ENCODE measurements at regions not wholly inside any gene's neighbourhood (a gene's known extent, or its start where the extent isn't known, plus 50 kb on each side); places are given as distances from the start of the nearest gene placed in this dataset.
"Not testable (repeated sequence)": the region's sequence is repeated elsewhere in the genome, so short reads cannot be mapped to it uniquely, and the experiment has no call there.

DNA sequence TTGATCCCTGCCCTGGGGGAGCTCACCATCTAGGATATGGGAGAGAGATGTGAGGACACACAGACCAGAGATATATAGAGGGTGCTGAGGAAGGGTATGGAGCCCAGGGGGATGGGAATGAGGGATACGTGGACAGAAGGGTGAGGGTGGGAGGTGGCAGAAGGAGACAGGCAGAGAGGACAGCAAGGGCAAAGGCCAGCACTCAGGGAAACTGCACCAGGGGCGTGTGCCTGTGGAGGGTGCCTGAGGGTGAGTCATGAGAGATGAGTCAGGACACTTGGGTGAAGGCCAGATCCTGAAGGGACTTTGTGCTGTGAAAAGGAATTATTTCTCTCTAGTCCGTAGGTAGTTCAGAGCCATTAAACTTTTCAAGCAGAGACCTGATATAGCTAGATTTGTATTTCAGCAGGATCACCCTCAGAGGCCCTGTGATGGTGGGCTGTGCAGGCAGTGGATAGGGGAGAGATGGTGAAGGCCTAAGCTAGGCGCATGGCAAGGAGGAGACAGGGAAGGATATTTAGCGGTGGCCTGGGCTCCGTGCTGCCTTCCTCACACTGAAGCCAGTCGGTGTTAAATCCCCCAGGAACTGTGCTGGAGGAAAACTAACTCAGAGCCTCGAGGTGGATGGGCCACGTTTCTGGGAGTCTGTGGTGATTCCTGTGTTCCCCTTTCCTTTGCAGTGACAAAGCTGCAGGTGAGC, 3075.0 kb downstream of the RPIA start:
- H3K4me1 ChIP-seq (ENCODE audit: control insufficient read depth, insufficient read depth, low read length); BruUV-seq (replicated peaks); H3K27ac ChIP-seq (ENCODE audit: low read length); H3K9me3 ChIP-seq (ENCODE audit: control insufficient read depth, insufficient read depth, low read depth, low read length); intact Hi-C loops (cut with micrococcal nuclease; ENCODE audit: unreplicated experiment); CTCF ChIA-PET; in situ Hi-C loops (cut with HindIII; ENCODE audit: low pct_unique_long_range_greater_than_20kb, low sequenced_read_pairs); POLR2A ChIA-PET; H3K27me3 ChIP-seq (ENCODE audit: control insufficient read depth, insufficient read depth, low read length); H3K36me3 ChIP-seq (ENCODE audit: control insufficient read depth, insufficient read depth, low read length); H3K4me3 ChIP-seq (ENCODE audit: low read depth in 2 of 2, low read length in 2 of 2): not testable (repeated sequence)
- DNase-seq (ENCODE audit: low read depth, low spot score) (peak; percentile 63), ATAC-seq (peak; percentile 89)

DNA sequence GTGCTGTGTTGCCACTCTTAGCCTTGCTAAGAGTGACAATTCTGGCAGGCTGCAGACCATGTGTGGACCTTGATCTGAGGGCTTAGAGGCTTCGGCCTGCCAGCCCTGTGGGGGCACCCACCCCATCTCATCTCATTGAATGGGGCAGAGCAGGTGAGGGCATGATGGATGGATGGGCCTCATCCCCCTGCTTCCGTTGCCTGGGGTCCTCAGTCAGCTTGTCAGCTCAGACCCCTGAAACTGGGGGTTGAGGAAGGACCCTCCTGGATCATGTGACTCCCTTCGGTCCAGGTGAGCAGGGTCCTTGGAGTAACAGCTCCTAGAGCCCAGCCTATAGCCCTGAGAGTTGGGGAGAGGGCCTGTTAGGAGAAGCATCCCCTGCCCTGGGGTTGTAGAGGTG, 3076.8 kb downstream of the RPIA start:
- H3K27ac ChIP-seq (ENCODE audit: low read length); CTCF ChIA-PET; in situ Hi-C loops (cut with HindIII; ENCODE audit: low pct_unique_long_range_greater_than_20kb, low sequenced_read_pairs); DNase-seq (ENCODE audit: low read depth, low spot score); BruUV-seq (replicated peaks); H3K4me3 ChIP-seq (ENCODE audit: low read depth in 2 of 2, low read length in 2 of 2); H3K36me3 ChIP-seq (ENCODE audit: control insufficient read depth, insufficient read depth, low read length); H3K27me3 ChIP-seq (ENCODE audit: control insufficient read depth, insufficient read depth, low read length); ATAC-seq; H3K4me1 ChIP-seq (ENCODE audit: control insufficient read depth, insufficient read depth, low read length); intact Hi-C loops (cut with micrococcal nuclease; ENCODE audit: unreplicated experiment); H3K9me3 ChIP-seq (ENCODE audit: control insufficient read depth, insufficient read depth, low read depth, low read length); POLR2A ChIA-PET: not testable (repeated sequence)

DNA sequence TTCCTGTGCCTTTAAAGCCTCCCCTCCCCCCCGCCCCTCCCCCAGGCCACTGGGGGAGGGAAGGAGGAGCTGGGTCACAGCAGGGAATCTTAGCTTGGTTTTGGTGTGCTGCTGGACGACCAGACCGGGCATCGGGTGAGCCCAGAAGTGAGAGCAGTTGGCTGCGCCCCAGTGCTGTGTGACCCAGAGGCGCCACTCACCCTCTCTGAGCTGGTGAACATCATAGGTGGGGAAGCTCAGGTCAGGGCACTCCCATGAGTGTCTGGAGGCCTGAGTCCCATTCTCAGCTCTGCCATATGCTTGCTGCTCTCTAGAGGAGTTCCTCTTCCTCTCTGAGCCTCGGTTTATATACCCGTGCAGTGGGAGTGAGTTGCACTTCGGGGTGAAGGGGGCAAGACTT, 3077.5 kb downstream of the RPIA start:
- H3K9me3 ChIP-seq (ENCODE audit: control insufficient read depth, insufficient read depth, low read depth, low read length); H3K27me3 ChIP-seq (ENCODE audit: control insufficient read depth, insufficient read depth, low read length); H3K4me3 ChIP-seq (ENCODE audit: low read depth in 2 of 2, low read length in 2 of 2); DNase-seq (ENCODE audit: low read depth, low spot score); ATAC-seq; POLR2A ChIA-PET; in situ Hi-C loops (cut with HindIII; ENCODE audit: low pct_unique_long_range_greater_than_20kb, low sequenced_read_pairs); CTCF ChIA-PET; H3K27ac ChIP-seq (ENCODE audit: low read length); H3K36me3 ChIP-seq (ENCODE audit: control insufficient read depth, insufficient read depth, low read length); H3K4me1 ChIP-seq (ENCODE audit: control insufficient read depth, insufficient read depth, low read length); BruUV-seq (replicated peaks); intact Hi-C loops (cut with micrococcal nuclease; ENCODE audit: unreplicated experiment): not testable (repeated sequence)

GRCh38 chr2:91770046-91770575, 3078.6 kb downstream of the RPIA start:
- POLR2A ChIA-PET; H3K27ac ChIP-seq (ENCODE audit: low read length); DNase-seq (ENCODE audit: low read depth, low spot score); H3K4me1 ChIP-seq (ENCODE audit: control insufficient read depth, insufficient read depth, low read length); H3K27me3 ChIP-seq (ENCODE audit: control insufficient read depth, insufficient read depth, low read length); H3K36me3 ChIP-seq (ENCODE audit: control insufficient read depth, insufficient read depth, low read length); CTCF ChIA-PET; ATAC-seq; in situ Hi-C loops (cut with HindIII; ENCODE audit: low pct_unique_long_range_greater_than_20kb, low sequenced_read_pairs); H3K9me3 ChIP-seq (ENCODE audit: control insufficient read depth, insufficient read depth, low read depth, low read length); BruUV-seq (replicated peaks); intact Hi-C loops (cut with micrococcal nuclease; ENCODE audit: unreplicated experiment); H3K4me3 ChIP-seq (ENCODE audit: low read depth in 2 of 2, low read length in 2 of 2): not testable (repeated sequence)

DNA sequence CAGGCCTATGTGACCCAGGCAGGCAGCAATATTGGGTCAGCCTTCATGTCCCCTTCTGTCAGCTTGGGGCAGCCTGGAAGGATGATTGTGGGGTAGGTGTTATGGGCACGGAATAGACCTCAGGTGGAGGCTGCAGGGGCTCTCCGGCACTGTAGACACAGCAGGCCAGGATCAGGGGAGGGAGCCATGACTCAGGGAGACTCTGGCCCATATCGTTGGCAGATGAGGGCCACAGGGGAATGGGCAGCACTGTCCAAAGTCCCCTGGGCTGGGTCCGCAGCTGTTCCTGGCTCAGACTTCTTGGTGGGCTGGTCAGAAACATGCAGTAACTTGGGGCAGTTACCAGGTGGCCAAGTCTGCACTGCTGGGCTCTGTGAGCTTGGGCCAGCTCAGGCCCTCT, 3080.1 kb downstream of the RPIA start:
- H3K4me3 ChIP-seq (ENCODE audit: low read depth in 2 of 2, low read length in 2 of 2); H3K27ac ChIP-seq (ENCODE audit: low read length); DNase-seq (ENCODE audit: low read depth, low spot score); intact Hi-C loops (cut with micrococcal nuclease; ENCODE audit: unreplicated experiment); in situ Hi-C loops (cut with HindIII; ENCODE audit: low pct_unique_long_range_greater_than_20kb, low sequenced_read_pairs); H3K27me3 ChIP-seq (ENCODE audit: control insufficient read depth, insufficient read depth, low read length); ATAC-seq; H3K36me3 ChIP-seq (ENCODE audit: control insufficient read depth, insufficient read depth, low read length); BruUV-seq (replicated peaks); H3K9me3 ChIP-seq (ENCODE audit: control insufficient read depth, insufficient read depth, low read depth, low read length); CTCF ChIA-PET; H3K4me1 ChIP-seq (ENCODE audit: control insufficient read depth, insufficient read depth, low read length); POLR2A ChIA-PET: not testable (repeated sequence)

DNA sequence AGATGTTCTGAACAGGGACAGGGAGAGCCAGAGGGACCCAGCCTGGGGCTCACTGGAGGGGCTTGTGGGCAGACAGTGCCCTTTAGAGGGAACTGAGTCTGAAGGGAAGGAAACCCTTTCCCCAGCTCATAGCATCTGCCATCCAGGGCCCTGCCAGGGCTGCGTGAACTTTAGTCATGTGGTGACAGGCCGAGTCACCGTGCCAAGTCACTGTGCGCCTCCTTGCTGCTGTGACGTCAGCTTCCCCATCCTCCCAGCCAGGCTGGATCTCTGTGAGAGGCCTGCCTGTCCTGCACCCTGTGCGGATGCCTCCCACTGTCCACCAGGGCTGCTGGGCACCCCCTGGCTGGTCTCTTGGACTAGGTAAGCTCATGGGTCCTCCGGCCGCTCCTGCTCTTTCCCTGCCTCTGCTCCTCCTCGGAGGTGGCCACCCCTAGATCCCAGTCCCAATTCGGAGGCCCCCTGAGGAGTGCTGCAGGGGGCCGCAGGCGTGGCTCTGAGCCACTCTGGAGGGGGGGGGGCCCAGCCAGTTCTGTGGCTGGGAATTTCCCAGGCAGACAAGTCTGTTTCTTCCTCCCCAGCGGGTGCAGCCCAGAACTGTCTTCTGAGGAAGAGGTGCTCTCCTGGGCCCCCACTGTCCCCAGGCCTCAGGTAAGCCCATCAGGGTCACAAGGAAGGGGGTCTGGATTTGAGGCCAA, 3080.9 kb downstream of the RPIA start:
- H3K9me3 ChIP-seq (ENCODE audit: control insufficient read depth, insufficient read depth, low read depth, low read length); in situ Hi-C loops (cut with HindIII; ENCODE audit: low pct_unique_long_range_greater_than_20kb, low sequenced_read_pairs); POLR2A ChIA-PET; CTCF ChIA-PET; H3K36me3 ChIP-seq (ENCODE audit: control insufficient read depth, insufficient read depth, low read length); H3K4me3 ChIP-seq (ENCODE audit: low read depth in 2 of 2, low read length in 2 of 2); BruUV-seq (replicated peaks); DNase-seq (ENCODE audit: low read depth, low spot score); intact Hi-C loops (cut with micrococcal nuclease; ENCODE audit: unreplicated experiment); H3K4me1 ChIP-seq (ENCODE audit: control insufficient read depth, insufficient read depth, low read length); H3K27me3 ChIP-seq (ENCODE audit: control insufficient read depth, insufficient read depth, low read length); H3K27ac ChIP-seq (ENCODE audit: low read length): not testable (repeated sequence)
- peak; percentile 54; the same call in 1 of the 2 replicates for ATAC-seq

DNA sequence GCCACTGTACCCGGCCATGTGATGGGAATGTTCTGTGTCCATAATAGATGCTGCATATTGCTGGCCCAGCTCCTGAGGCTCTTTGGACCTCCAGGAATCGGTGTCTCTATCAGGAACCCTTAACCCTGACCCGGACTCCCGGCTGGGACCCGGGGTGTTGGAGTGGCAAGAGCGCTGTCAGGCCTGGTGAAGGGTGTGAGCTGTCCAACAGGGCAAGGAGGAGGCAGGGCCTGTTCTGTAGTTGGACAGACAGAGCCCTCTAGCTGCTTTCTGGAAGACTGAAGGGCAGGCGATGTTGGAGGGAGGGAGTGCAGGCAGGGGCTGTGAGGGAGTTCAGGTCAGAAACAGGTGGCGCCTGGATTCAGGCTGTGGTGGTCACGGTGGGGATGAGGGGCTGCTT, 3082.3 kb downstream of the RPIA start:
- POLR2A ChIA-PET: not testable (repeated sequence)

More for the DNA sequence above, 3082.3 kb downstream of the RPIA start:
- DNase-seq (ENCODE audit: low read depth, low spot score); intact Hi-C loops (cut with micrococcal nuclease; ENCODE audit: unreplicated experiment); in situ Hi-C loops (cut with HindIII; ENCODE audit: low pct_unique_long_range_greater_than_20kb, low sequenced_read_pairs); H3K9me3 ChIP-seq (ENCODE audit: control insufficient read depth, insufficient read depth, low read depth, low read length); H3K27me3 ChIP-seq (ENCODE audit: control insufficient read depth, insufficient read depth, low read length); CTCF ChIA-PET; H3K27ac ChIP-seq (ENCODE audit: low read length); ATAC-seq; H3K4me1 ChIP-seq (ENCODE audit: control insufficient read depth, insufficient read depth, low read length); BruUV-seq (replicated peaks); H3K36me3 ChIP-seq (ENCODE audit: control insufficient read depth, insufficient read depth, low read length); H3K4me3 ChIP-seq (ENCODE audit: low read depth in 2 of 2, low read length in 2 of 2): not testable (repeated sequence)
